Trophoblast cell (in vitro differentiated cells and primary cell): ENCODE measurements at regions not wholly inside any gene's neighbourhood (a gene's known extent, or its start where the extent isn't known, plus 50 kb on each side); places are given as distances from the start of the nearest gene placed in this dataset.

Source experiments
- DNase-seq, 2 donors: peaks; one replicate each; pipeline ENCODE4 v3.0.0-alpha.2; 2016
- H2AFZ ChIP-seq: 2 replicates; pipeline ENCODE4 v1.6.1; 2013; ENCODE audit warnings: low read length, moderate library complexity, mild to moderate bottlenecking; ENCODE audit not compliant: insufficient read depth, poor library complexity
- H2AK5ac ChIP-seq: 2 replicates; pipeline ENCODE4 v1.6.1; 2013; ENCODE audit warnings: mild to moderate bottlenecking, low read length
- H2BK120ac ChIP-seq: 2 replicates; pipeline ENCODE4 v1.6.1; 2013; ENCODE audit warnings: low read length, mild to moderate bottlenecking, moderate library complexity; ENCODE audit not compliant: insufficient read depth, poor library complexity
- H2BK12ac ChIP-seq: 2 replicates; pipeline ENCODE4 v1.6.1; 2013; ENCODE audit warnings: mild to moderate bottlenecking, low read length, moderate library complexity
- H2BK5ac ChIP-seq: 2 replicates; pipeline ENCODE4 v1.6.1; 2013; ENCODE audit warnings: low read length, low read depth, moderate library complexity, mild to moderate bottlenecking; ENCODE audit not compliant: poor library complexity
- H3K14ac ChIP-seq: 2 replicates; pipeline ENCODE4 v1.6.1; 2013; ENCODE audit warnings: mild to moderate bottlenecking, low read length
- H3K18ac ChIP-seq: 2 replicates; pipeline ENCODE4 v1.6.1; 2013; ENCODE audit warnings: mild to moderate bottlenecking, low read length
- H3K23ac ChIP-seq: 2 replicates; pipeline ENCODE4 v1.6.1; 2013; ENCODE audit warnings: low read length
- H3K27ac ChIP-seq: 2 replicates; pipeline ENCODE4 v1.5.1; 2013; ENCODE audit warnings: low read depth, mild to moderate bottlenecking, inconsistent platforms, low read length, moderate library complexity
- H3K27me3 ChIP-seq: 2 replicates; pipeline ENCODE4 v1.6.1; 2013; ENCODE audit warnings: inconsistent platforms, mild to moderate bottlenecking, low read length, moderate library complexity; ENCODE audit not compliant: insufficient read depth
- H3K36me3 ChIP-seq, 2 experiments: 1 replicate in 1 of 2; 2 replicates in 1 of 2; pipeline ENCODE4 v1.6.1; 2013; ENCODE audit warnings: low read length in 2 of 2, mild to moderate bottlenecking in 2 of 2, moderate library complexity in 1 of 2; ENCODE audit not compliant: insufficient read depth in 2 of 2, control insufficient read depth in 1 of 2
- H3K4ac ChIP-seq: 2 replicates; pipeline ENCODE4 v1.6.1; 2013; ENCODE audit warnings: low read depth, mild to moderate bottlenecking, low read length, moderate library complexity
- H3K4me1 ChIP-seq, 2 experiments: 1 replicate in 1 of 2; 2 replicates in 1 of 2; pipeline ENCODE4 v1.6.1; 2013; ENCODE audit warnings: low read length in 2 of 2, mild to moderate bottlenecking in 2 of 2, moderate library complexity in 1 of 2; ENCODE audit not compliant: insufficient read depth in 2 of 2, control insufficient read depth in 1 of 2
- H3K4me2 ChIP-seq: 2 replicates; pipeline ENCODE4 v1.6.1; 2013; ENCODE audit warnings: inconsistent platforms, mild to moderate bottlenecking, low read length, moderate library complexity
- H3K4me3 ChIP-seq: 2 replicates; pipeline ENCODE4 v1.5.1; 2013; ENCODE audit warnings: mild to moderate bottlenecking, low read depth, low read length, inconsistent platforms
- H3K79me1 ChIP-seq: one replicate; pipeline ENCODE4 v1.6.1; 2013; ENCODE audit warnings: low read length
- H3K79me2 ChIP-seq: 2 replicates; pipeline ENCODE4 v1.6.1; 2013; ENCODE audit warnings: low read length, mild to moderate bottlenecking; ENCODE audit not compliant: control insufficient read depth, insufficient read depth, poor library complexity
- H3K9ac ChIP-seq: 2 replicates; pipeline ENCODE4 v1.6.1; 2013; ENCODE audit warnings: mild to moderate bottlenecking, low read length
- H3K9me3 ChIP-seq: 2 replicates; pipeline ENCODE4 v1.6.1; 2013; ENCODE audit warnings: low read depth, mild to moderate bottlenecking, control low read depth, inconsistent platforms, low read length; ENCODE audit not compliant: insufficient read depth
- H4K12ac ChIP-seq: 2 replicates; pipeline ENCODE4 v1.6.1; 2013; ENCODE audit warnings: low read depth, mild to moderate bottlenecking, low read length, moderate library complexity
- H4K8ac ChIP-seq: 2 replicates; pipeline ENCODE4 v1.6.1; 2013; ENCODE audit warnings: low read depth, mild to moderate bottlenecking, low read length, moderate library complexity
- H4K91ac ChIP-seq: one replicate; pipeline ENCODE4 v1.6.1; 2013; ENCODE audit warnings: low read depth, mild to moderate bottlenecking, low read length, moderate library complexity
- WGBS: extraction: QIAGEN DNeasy Blood & Tissue Kit; methylation state at CpG from one replicate; pipeline ENCODE4 v1.1.7; 2013; ENCODE audit warnings: missing lambda C conversion rate; ENCODE audit not compliant: insufficient read length, insufficient coverage; ENCODE audit errors: extremely low coverage; 5-methylcytosine and 5-hydroxymethylcytosine counted together

DNA sequence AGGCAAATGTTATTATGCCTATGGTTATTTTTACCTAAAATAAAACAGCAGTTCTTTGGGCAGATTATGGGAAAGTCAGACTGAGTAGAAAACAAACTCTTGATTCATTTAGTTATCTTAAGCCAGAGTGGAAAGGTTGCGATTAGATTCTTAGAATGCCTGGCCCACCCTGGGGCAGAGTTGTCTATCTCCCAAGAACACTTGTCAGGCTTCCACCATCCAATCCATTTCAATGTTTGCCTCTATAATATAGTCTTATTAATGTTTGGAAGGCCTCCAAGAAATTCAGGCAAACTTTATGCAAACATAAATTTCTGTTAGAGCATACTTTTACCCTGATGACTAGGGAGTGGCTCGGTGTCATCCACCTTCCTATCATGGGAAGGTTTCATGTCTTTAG lies 207.0 kb downstream of the SLITRK6 start:
- Histone ChIP-seq H4K91ac (no peak overlapping the region), H3K14ac (no peak overlapping the region), H3K4ac (no peak overlapping the region), H3K27me3 (no peaks in the 10 kb centered on the region), H3K4me2 (no peak overlapping the region), H2BK12ac (no peak overlapping the region), H2AK5ac (no peak overlapping the region), H3K23ac (no peak overlapping the region), H3K4me1 (peaks cover 8 to 12% of the 10 kb centered on the region in 2 experiments), H3K36me3 (peaks cover 0 to 2% of the 10 kb centered on the region in 2 experiments), H4K12ac (no peak overlapping the region), H4K8ac (no peak overlapping the region), H3K27ac (no peak overlapping the region), H2BK5ac (no peak overlapping the region), H3K9ac (no peak overlapping the region), H3K18ac (no peak overlapping the region), H3K79me2 (peaks cover 2% of the 10 kb centered on the region), H2AFZ (no peak overlapping the region), H3K9me3 (no peaks in the 10 kb centered on the region), H3K4me3 (no peak overlapping the region), H3K79me1 (peaks cover 15% of the 10 kb centered on the region), H2BK120ac (no peak overlapping the region)
- DNase-seq, result no peak
- WGBS, result no CpG with 5 or more reads among the region's 2 CpGs

DNA sequence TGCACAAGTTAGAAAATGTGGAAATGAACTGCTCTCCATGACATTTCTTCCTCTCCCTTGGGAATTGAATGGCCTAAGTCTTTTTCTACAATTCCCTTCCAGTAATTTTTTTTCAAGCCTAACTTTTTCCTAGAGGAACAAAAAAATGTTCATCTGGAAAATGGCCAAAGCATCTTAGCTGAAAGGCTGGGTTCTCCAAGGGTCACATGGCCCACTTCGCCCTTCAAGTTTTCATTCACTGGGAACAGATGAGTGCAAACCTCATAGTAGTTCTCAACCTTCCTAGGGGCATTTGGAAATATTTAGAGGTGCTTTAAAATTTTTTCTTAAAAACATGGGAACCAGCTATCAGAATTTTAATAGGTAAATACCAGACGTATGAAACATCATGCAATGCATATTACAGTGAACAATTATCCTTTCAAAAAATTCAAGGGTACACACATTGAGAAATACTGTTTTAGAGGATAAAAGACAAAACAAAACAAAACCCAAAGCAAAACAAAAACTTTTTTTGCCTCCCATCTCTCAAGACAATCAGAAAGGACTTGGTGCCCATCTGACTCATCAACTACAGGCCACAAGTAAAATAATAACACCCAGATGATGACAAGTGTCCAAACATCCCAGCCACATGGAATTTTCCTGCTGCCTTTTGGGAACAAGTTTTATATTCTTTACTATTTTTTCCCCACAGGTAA lies 208.8 kb downstream of the SLITRK6 start:
- no peak overlapping the region for H2BK5ac ChIP-seq
- H3K4me2 ChIP-seq, result no peak overlapping the region
- peak overlapping the region; percentile 37 for H3K27ac ChIP-seq
- H2AK5ac ChIP-seq, result no peak overlapping the region
- no peak overlapping the region for H3K18ac ChIP-seq
- H3K14ac ChIP-seq, result no peak overlapping the region
- H2AFZ ChIP-seq, result no peak overlapping the region
- H3K36me3 ChIP-seq, result peaks cover 0 to 1% of the 10 kb centered on the region in 2 experiments
- peaks cover 2% of the 10 kb centered on the region for H3K79me2 ChIP-seq
- H2BK12ac ChIP-seq, result peak overlapping the region; percentile 49
- H4K8ac ChIP-seq, result peak overlapping the region; percentile 54
- H3K23ac ChIP-seq, result no peak overlapping the region
- H3K4ac ChIP-seq, result no peak overlapping the region
- no peaks in the 10 kb centered on the region for H3K27me3 ChIP-seq
- no peaks in the 10 kb centered on the region for H3K9me3 ChIP-seq
- H3K9ac ChIP-seq, result no peak overlapping the region
- peak overlapping the region; percentile 43 for H2BK120ac ChIP-seq
- no peak overlapping the region for H3K4me3 ChIP-seq
- H4K12ac ChIP-seq, result no peak overlapping the region
- H3K79me1 ChIP-seq, result peaks cover 17% of the 10 kb centered on the region
- peak overlapping the region; percentile 37 for H4K91ac ChIP-seq
- WGBS, result no CpG with 5 or more reads among the region's 2 CpGs
- DNase-seq, result no peak
- H3K4me1 ChIP-seq, result peaks cover 8 to 12% of the 10 kb centered on the region in 2 experiments

DNA sequence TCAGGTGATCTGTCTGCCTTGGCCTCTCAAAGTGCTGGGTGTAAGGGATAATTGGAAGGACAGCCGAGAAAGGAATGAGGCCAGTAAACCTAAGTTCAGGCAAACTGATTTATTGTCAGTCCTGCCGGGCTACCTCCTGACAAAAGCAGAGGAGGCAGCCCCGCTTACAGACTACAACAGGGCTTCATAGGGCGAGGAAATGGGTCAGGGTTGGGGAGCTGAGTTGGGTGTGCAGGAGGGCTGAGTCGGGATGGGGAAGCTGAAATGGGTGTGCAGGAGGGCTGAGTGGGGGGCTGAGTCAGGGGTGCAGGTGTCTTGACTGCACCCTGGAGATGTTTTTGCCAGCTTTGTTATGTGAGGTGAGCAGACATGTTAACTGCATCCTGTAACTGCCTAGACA lies 210.2 kb downstream of the SLITRK6 start:
- no peaks in the 10 kb centered on the region for H3K27me3 ChIP-seq
- peak overlapping the region; percentile 91 for H2BK5ac ChIP-seq
- H2AK5ac ChIP-seq, result peak overlapping the region; percentile 23
- H3K23ac ChIP-seq, result no peak overlapping the region
- peak overlapping the region; percentile 10 for H2AFZ ChIP-seq
- H2BK12ac ChIP-seq, result peak overlapping the region; percentile 83
- H3K79me1 ChIP-seq, result peaks cover 20% of the 10 kb centered on the region
- peak overlapping the region; percentile 42 for H4K8ac ChIP-seq
- no peak overlapping the region for H3K4me2 ChIP-seq
- no peaks in the 10 kb centered on the region for H3K36me3 ChIP-seq
- H3K27ac ChIP-seq, result peak overlapping the region; percentile 61
- peak overlapping the region; percentile 92 for H4K91ac ChIP-seq
- peak overlapping the region; percentile 4 for H3K4ac ChIP-seq
- peak overlapping the region; percentile 65 for H2BK120ac ChIP-seq
- H3K9me3 ChIP-seq, result no peaks in the 10 kb centered on the region
- no CpG with 5 or more reads among the region's 5 CpGs for WGBS
- H3K4me1 ChIP-seq, result peaks cover 8 to 12% of the 10 kb centered on the region in 2 experiments
- peak overlapping the region; percentile 16 for H3K14ac ChIP-seq
- H4K12ac ChIP-seq, result no peak overlapping the region
- H3K79me2 ChIP-seq, result peaks cover 2% of the 10 kb centered on the region
- H3K9ac ChIP-seq, result no peak overlapping the region
- no peak overlapping the region for H3K4me3 ChIP-seq
- no peak for DNase-seq
- peak overlapping the region; percentile 80 for H3K18ac ChIP-seq

DNA sequence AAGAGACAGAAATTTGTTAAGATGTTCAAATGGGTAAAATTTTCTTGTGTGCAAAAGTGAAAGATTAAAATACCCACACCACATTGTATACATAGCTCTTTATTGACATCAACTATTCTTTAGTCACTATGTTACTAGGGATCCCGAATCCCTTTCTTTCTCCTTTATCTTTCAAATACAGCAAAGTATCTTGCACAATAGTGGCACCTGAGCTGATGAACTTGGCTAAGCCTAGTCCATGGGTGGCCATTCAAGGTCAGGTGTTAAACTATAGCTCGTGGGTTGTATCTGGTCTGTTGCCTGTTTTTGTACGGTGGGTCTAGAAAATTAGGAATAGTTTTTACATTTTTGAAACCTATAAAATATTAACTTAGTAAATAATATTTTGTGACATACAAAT lies 210.9 kb downstream of the SLITRK6 start:
- Histone ChIP-seq H4K12ac (no peak overlapping the region), H3K4me2 (no peak overlapping the region), H3K9ac (no peak overlapping the region), H3K9me3 (no peaks in the 10 kb centered on the region), H3K79me2 (peaks cover 2% of the 10 kb centered on the region), H3K23ac (no peak overlapping the region), H4K91ac (no peak overlapping the region), H3K79me1 (peaks cover 22% of the 10 kb centered on the region), H3K14ac (no peak overlapping the region), H3K4me3 (no peak overlapping the region), H3K4ac (no peak overlapping the region), H2AFZ (no peak overlapping the region), H3K27me3 (no peaks in the 10 kb centered on the region), H2AK5ac (no peak overlapping the region), H2BK120ac (peak overlapping the region; percentile 31), H2BK5ac (no peak overlapping the region), H2BK12ac (no peak overlapping the region), H3K27ac (no peak overlapping the region), H4K8ac (no peak overlapping the region), H3K4me1 (peaks cover 8 to 12% of the 10 kb centered on the region in 2 experiments), H3K36me3 (no peaks in the 10 kb centered on the region), H3K18ac (no peak overlapping the region)
- peak in 1 of 2 donors; percentile 51 for DNase-seq
- WGBS, result no CpG with 5 or more reads among the region's 3 CpGs
